Panc1 (cell line): ENCODE measurements at regions not wholly inside any gene's neighbourhood (a gene's known extent, or its start where the extent isn't known, plus 50 kb on each side); places are given as distances from the start of the nearest gene placed in this dataset.

Experiments
- CTCF ChIP-seq: fragments of 450-650 bp; IDR thresholded peaks from 2 replicates; pipeline ENCODE4 v1.5.1; 2017; ENCODE audit warnings: mild to moderate bottlenecking
- POLR2AphosphoS5 ChIP-seq: IDR thresholded peaks from 2 replicates; pipeline ENCODE4 v1.6.1; 2012; ENCODE audit warnings: mild to moderate bottlenecking, low read depth, low read length, moderate library complexity
- REST ChIP-seq, 2 experiments: IDR thresholded peaks; 2 replicates each; pipeline ENCODE4 v1.6.1; 2011 to 2012; ENCODE audit warnings: low read depth in 2 of 2, control low read depth in 1 of 2, low read length in 1 of 2, mild to moderate bottlenecking in 1 of 2, moderate library complexity in 1 of 2; ENCODE audit not compliant: insufficient read depth in 1 of 2
- SIN3A ChIP-seq: IDR thresholded peaks from 2 replicates; pipeline ENCODE4 v1.6.1; 2012; ENCODE audit warnings: low read depth, mild to moderate bottlenecking, low read length, moderate library complexity, borderline replicate concordance; ENCODE audit not compliant: insufficient read depth
- TCF7L2 ChIP-seq: IDR thresholded peaks from 2 replicates; pipeline ENCODE4 v1.6.1; 2011; ENCODE audit warnings: mild to moderate bottlenecking, low read depth, low read length, inconsistent platforms

DNA sequence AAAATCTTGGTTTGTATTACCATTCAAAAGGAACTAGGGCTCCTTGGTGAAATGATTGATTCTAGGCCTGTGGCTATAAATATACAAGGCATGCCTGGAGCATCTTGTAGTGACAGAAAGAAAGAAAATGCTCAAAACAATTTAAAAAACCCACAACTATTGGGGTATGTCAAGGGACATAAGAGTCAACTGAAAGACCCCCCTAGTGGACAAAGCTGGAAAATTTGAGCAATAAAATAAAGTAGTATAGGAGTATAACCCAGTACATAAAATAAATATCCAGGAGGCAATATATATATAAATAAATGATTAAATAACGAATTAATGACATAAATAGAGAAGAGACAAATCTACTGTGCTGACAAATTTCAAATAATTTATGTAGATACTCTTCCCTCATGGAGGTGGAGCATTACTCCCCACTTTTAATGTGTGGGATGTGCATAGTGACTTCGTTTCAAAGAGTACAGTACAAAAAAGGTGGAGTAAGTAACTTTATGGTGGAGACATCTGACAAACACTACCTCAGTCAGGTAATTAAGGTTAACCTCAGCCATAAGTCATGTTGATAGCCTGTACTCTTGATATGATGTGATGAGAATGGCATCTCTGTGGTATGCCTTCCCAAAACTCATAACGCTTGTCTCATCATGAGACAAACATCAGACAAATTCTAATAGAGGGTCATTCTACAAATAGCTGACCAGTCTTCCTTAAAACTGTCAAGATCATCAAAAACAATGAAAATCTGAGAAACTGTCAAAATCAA, 185.0 kb upstream of the GLRA2 start:
- TF ChIP-seq POLR2AphosphoS5 = no peak
- TF ChIP-seq SIN3A = no peak
- no peak for TF ChIP-seq REST (IDR thresholded peaks at IDR 0.05; ENCODE audit: insufficient read depth in 1 of 2, low read depth in 2 of 2, low read length in 1 of 2)
- TF ChIP-seq TCF7L2 = no peak
- TF ChIP-seq CTCF = no peak
